GM21529 (cell line): ENCODE measurements at regions not wholly inside any gene's neighbourhood (a gene's known extent, or its start where the extent isn't known, plus 50 kb on each side); places are given as distances from the start of the nearest gene placed in this dataset.

ENCODE experiments used
- ATAC-seq: cut with Tn5 transposase; IDR thresholded peaks from one replicate; pipeline ENCODE4 v1.9.1; 2021; ENCODE audit not compliant: unreplicated experiment

- ATAC-seq: no peak
Measured at GRCh38 chr1:55503663-55504305, 288.6 kb upstream of the USP24 start.

GRCh38 chr1:55500601-55501000, 285.4 kb upstream of the USP24 start:
- ATAC-seq: no peak

GRCh38 chr1:55490547-55490946, 275.4 kb upstream of the USP24 start:
- ATAC-seq: no peak

GRCh38 chr1:55484173-55484572, 269.0 kb upstream of the USP24 start:
- ATAC-seq: no peak

- ATAC-seq: no peak
Measured at GRCh38 chr1:55483523-55483922, 268.4 kb upstream of the USP24 start.

- ATAC-seq: no peak
Measured at GRCh38 chr1:55481634-55482033, 266.5 kb upstream of the USP24 start.

- ATAC-seq: no peak
Measured at GRCh38 chr1:55480029-55480795, 265.0 kb upstream of the USP24 start.

GRCh38 chr1:55478742-55479141, 263.6 kb upstream of the USP24 start:
- ATAC-seq: no peak

- ATAC-seq: no peak
Measured at GRCh38 chr1:55477953-55478352, 262.8 kb upstream of the USP24 start.

GRCh38 chr1:55476445-55477015, 261.4 kb upstream of the USP24 start:
- ATAC-seq: no peak

- ATAC-seq: no peak
Measured at GRCh38 chr1:55474168-55474786, 259.1 kb upstream of the USP24 start.

GRCh38 chr1:55473661-55474060, 258.5 kb upstream of the USP24 start:
- no peak for ATAC-seq

- no peak for ATAC-seq
Measured at GRCh38 chr1:55472784-55473183, 257.6 kb upstream of the USP24 start.

GRCh38 chr1:55472115-55472514, 257.0 kb upstream of the USP24 start:
- ATAC-seq: no peak

GRCh38 chr1:55468142-55468795, 253.1 kb upstream of the USP24 start:
- no peak for ATAC-seq

GRCh38 chr1:55466921-55467320, 251.8 kb upstream of the USP24 start:
- no peak for ATAC-seq

- no peak for ATAC-seq
Measured at GRCh38 chr1:55466373-55466772, 251.2 kb upstream of the USP24 start.

GRCh38 chr1:55464550-55464949, 249.4 kb upstream of the USP24 start:
- ATAC-seq: no peak

GRCh38 chr1:55463814-55464475, 248.8 kb upstream of the USP24 start:
- no peak for ATAC-seq

GRCh38 chr1:55457874-55458273, 242.7 kb upstream of the USP24 start:
- ATAC-seq: no peak

- ATAC-seq: no peak
Measured at GRCh38 chr1:55456971-55457370, 241.8 kb upstream of the USP24 start.
